ENCODE measurements at regions not wholly inside any gene's neighbourhood (a gene's known extent, or its start where the extent isn't known, plus 50 kb on each side); places are given as distances from the start of the nearest gene placed in this dataset.

- H3K36me3 Mint-ChIP-seq (ENCODE audit: low read depth), result no peaks in the 10 kb centered on the region
- H3K27me3 Mint-ChIP-seq (ENCODE audit: low read depth), result peaks cover 7% of the 10 kb centered on the region
- no peak overlapping the region for H3K27ac Mint-ChIP-seq
- H3K4me3 Mint-ChIP-seq, result no peak overlapping the region
- H3K4me1 Mint-ChIP-seq (ENCODE audit: low read depth), result peaks cover 4% of the 10 kb centered on the region
- no peaks in the 10 kb centered on the region for H3K9me3 Mint-ChIP-seq
These were observed 90.2 kb upstream of the CACUL1 start for GRCh38 chr10:118844731-118845521.

DNA sequence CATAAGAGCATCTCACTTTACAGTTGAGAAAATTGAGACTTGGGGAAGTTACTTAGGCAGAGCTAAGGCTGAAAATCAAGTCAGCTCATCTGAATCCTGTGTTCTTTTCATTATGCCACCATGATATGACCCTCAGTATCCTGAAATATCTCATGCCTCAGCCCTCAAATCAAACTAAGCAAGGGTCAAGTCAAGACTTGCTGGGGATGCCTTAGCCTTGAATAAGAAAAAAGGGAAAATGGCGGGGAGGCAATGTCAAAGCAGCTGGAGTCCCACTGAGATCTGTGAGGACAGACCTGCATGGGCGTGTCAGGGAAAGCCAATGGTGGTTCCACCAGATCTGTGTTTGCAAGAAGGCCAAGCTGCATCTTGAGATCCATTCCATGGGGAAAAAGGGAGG lies 91.0 kb upstream of the CACUL1 start:
- no peaks in the 10 kb centered on the region for H3K9me3 Mint-ChIP-seq
- H3K27ac Mint-ChIP-seq, result no peak overlapping the region
- H3K4me1 Mint-ChIP-seq (ENCODE audit: low read depth), result no peaks in the 10 kb centered on the region
- no peaks in the 10 kb centered on the region for H3K36me3 Mint-ChIP-seq (ENCODE audit: low read depth)
- H3K27me3 Mint-ChIP-seq (ENCODE audit: low read depth), result peaks cover 7% of the 10 kb centered on the region
- H3K4me3 Mint-ChIP-seq, result no peak overlapping the region

DNA sequence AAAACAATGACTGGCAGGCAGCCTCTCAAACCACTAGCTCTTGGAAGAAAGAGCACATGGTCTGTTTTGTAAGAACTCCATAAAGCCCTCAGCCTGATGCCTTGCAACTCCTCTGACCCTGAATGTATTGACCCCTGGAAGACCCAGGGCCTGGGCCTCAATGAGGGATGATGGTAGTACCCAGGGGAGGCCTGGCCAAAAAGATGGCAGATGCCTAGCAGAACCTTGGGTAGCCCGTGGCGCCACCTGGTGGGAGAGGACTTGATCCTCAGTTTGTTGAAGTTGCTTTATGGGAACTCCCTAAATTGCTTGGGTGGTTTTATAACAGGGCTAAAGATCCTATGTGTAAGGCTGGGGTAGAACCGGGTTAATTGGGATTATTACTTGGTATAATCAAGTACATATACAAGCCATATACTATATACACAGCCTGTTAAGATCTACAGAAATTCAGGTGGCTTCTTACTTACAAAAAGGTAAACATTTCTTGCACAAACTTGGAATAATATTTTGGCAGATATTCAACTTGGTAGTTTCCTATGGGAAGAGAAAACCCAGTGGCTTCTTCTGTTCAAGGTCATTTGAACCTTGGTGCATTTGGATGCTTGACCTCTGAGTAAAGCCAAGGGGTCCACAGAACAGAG lies 95.8 kb upstream of the CACUL1 start:
- peaks cover 20% of the 10 kb centered on the region for H3K27me3 Mint-ChIP-seq (ENCODE audit: low read depth)

GRCh38 chr10:118851062-118852035 lies 96.6 kb upstream of the CACUL1 start:
- Mint-ChIP-seq H3K27ac (no peak overlapping the region), H3K36me3 (ENCODE audit: low read depth) (no peaks in the 10 kb centered on the region), H3K4me3 (no peak overlapping the region), H3K4me1 (ENCODE audit: low read depth) (no peaks in the 10 kb centered on the region), H3K9me3 (no peaks in the 10 kb centered on the region), H3K27me3 (ENCODE audit: low read depth) (peaks cover 20% of the 10 kb centered on the region)

More for the DNA sequence above, 95.8 kb upstream of the CACUL1 start:
- Mint-ChIP-seq H3K27ac (no peak overlapping the region), H3K36me3 (ENCODE audit: low read depth) (no peaks in the 10 kb centered on the region), H3K4me3 (no peak overlapping the region), H3K4me1 (ENCODE audit: low read depth) (no peaks in the 10 kb centered on the region), H3K9me3 (no peaks in the 10 kb centered on the region)

DNA sequence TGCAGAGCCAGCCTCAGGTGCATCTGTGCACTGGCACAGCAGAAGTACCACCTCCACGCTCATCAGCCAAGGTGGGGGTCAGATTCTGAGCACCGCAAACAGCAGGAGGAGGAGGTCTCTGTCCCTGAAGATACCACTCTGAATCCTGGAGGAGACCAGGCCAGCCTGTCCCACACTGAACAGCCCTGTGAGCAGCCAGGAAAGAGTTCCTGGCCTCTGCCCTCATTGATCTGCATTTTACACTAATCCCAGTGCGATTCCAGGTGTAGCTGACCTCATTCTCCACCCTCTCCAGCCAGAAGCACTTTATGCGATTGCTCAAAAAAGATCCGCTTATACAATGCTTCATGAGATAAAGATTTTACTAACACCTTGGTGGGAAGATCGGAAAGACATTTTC lies 99.1 kb upstream of the CACUL1 start:
- H3K4me3 Mint-ChIP-seq, result no peak overlapping the region
- peaks cover 16% of the 10 kb centered on the region for H3K27me3 Mint-ChIP-seq (ENCODE audit: low read depth)
- no peak overlapping the region for H3K27ac Mint-ChIP-seq
- H3K9me3 Mint-ChIP-seq, result peaks cover 3% of the 10 kb centered on the region
- H3K4me1 Mint-ChIP-seq (ENCODE audit: low read depth), result no peaks in the 10 kb centered on the region
- no peaks in the 10 kb centered on the region for H3K36me3 Mint-ChIP-seq (ENCODE audit: low read depth)

DNA sequence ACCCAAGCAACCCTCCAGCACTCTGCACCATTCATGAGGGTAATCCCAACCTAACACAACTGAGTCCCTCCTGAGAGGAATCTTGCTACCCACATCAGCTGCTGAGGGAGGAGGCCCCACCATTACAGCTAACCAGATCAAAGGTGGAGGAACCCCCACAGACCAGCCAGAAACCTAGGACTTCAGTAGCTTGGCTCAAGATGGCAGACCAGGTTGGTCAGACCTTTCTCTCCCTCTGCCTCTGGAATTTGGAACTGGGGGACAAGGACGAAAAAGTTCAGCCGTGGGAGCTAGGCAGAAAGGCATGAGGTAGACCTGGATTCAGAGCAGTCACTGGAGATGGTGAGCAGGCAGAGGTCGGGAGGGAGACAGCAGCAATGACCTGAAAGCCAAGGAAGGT lies 101.3 kb upstream of the CACUL1 start:
- Mint-ChIP-seq H3K4me1 (ENCODE audit: low read depth) (no peaks in the 10 kb centered on the region), H3K4me3 (no peak overlapping the region), H3K36me3 (ENCODE audit: low read depth) (no peaks in the 10 kb centered on the region), H3K27ac (no peak overlapping the region), H3K27me3 (ENCODE audit: low read depth) (peaks cover 16% of the 10 kb centered on the region), H3K9me3 (peaks cover 6% of the 10 kb centered on the region)

- Mint-ChIP-seq H3K36me3 (ENCODE audit: low read depth) (no peaks in the 10 kb centered on the region), H3K27ac (no peak overlapping the region), H3K9me3 (no peaks in the 10 kb centered on the region), H3K27me3 (ENCODE audit: low read depth) (peaks cover 3% of the 10 kb centered on the region), H3K4me3 (no peak overlapping the region), H3K4me1 (ENCODE audit: low read depth) (no peaks in the 10 kb centered on the region)
These were observed 111.4 kb upstream of the CACUL1 start for GRCh38 chr10:118865998-118866693.

DNA sequence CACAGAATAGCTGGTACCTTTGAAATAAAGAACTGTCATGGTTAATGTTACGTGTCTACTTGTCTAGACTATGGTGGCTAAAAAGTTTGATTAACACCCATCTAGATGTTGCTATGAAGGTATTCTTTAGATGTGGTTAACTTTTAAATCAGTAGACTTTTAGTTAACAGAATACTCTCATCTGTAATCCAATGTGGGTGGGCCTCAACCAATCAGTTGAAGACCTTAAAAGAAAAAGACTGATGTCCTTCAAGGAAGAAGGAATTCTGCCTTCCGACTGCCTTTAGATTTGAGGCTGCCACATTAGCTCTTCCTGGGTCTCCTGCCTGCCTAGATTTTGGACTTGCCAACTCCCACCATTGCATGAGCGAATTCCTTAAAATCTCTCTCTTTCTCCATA lies 113.0 kb upstream of the CACUL1 start:
- Mint-ChIP-seq H3K36me3 (ENCODE audit: low read depth) (no peaks in the 10 kb centered on the region), H3K4me3 (no peak overlapping the region), H3K27me3 (ENCODE audit: low read depth) (peaks cover 3% of the 10 kb centered on the region), H3K9me3 (no peaks in the 10 kb centered on the region), H3K4me1 (ENCODE audit: low read depth) (no peaks in the 10 kb centered on the region), H3K27ac (no peak overlapping the region)

DNA sequence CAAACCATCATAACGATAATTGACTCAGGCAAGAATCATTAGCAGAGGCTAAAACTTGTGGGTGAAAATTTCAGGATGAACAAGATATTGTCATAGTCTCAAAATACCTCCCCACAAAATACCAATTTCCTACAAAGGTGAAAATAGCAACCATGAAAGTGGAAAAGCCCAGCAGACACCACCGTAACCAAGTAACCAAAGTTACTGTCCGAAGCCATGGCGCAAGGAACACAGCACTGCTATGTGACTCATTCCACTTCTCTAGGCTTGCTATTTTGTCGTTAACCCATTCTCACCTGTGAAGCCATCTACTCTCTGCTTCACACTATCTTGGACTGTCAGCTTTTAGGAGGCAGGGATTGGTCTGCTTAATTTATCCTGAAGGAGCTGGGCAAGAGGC lies 113.8 kb upstream of the CACUL1 start:
- H3K9me3 Mint-ChIP-seq, result no peaks in the 10 kb centered on the region
- H3K4me3 Mint-ChIP-seq, result no peak overlapping the region

DNA sequence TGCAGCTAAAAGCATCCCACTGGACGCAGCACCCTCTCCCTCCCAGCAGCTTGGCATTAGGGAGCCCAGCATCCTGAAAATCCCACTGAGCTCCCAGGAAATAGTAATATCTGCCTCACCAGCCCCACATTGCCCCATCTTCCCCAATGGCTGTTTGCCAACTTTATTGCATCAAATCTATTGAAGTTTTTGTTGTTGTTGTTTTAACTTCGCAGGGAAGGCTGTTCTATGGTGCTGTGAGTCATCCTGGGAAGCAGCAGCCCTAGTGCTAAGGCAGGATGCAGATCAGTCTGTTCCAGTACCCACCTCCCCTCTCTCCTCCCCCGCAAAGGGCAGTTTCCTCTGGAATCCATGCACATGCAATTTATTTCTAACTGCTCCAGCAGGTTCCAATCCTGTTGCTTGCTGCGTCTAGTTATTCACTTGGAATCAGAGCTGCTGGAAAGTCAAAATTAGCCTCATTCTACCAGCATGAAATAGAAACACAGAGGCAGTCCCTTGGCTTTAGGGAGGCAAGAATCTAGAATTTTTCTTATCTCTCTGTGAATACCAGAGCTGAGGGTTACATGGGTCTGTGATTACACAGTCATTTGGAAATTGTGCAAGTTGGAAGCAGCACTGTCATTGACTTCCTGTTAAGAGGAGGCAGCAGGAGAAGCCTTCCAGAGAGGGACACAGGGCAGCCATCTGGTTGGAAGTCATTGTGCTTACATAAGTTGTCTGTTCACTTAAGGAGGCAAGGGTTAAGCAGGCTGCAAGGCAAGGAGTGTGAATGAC lies 115.9 kb upstream of the CACUL1 start:
- Mint-ChIP-seq H3K27me3 (ENCODE audit: low read depth) (peaks cover 10% of the 10 kb centered on the region), H3K9me3 (no peaks in the 10 kb centered on the region)

More for the DNA sequence above, 113.8 kb upstream of the CACUL1 start:
- no peak overlapping the region for H3K27ac Mint-ChIP-seq
- no peaks in the 10 kb centered on the region for H3K4me1 Mint-ChIP-seq (ENCODE audit: low read depth)
- no peaks in the 10 kb centered on the region for H3K36me3 Mint-ChIP-seq (ENCODE audit: low read depth)
- peaks cover 3% of the 10 kb centered on the region for H3K27me3 Mint-ChIP-seq (ENCODE audit: low read depth)

DNA sequence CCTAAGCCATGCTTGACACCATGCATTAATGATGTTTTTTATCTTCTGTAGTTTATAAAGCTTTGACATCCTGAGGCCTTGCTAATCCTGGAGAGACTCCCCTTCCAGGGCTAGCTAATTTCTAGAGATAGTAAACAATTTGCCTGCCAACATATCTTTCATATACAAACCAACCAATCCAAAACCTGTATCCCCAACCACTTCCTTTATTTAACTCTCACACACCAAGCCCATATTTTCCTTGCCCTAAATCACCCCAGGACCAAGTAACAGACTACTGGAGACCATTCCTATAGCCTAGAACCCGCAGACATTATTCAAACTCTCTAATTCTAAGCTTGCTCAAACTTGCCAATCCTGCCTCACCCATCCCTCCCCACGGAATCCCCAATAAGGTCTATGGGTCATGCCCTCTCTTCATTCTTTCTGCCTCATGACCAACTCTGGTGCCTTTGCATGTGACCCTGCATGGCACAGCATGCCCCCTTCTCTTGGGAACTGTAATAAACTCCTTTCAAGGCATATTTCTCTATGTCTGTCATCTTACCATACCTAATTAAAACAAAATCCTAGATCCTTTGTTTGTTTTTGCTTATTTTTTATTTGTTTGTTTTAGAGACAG lies 116.6 kb upstream of the CACUL1 start:
- Mint-ChIP-seq H3K4me3 (no peak overlapping the region), H3K27me3 (ENCODE audit: low read depth) (peaks cover 17% of the 10 kb centered on the region), H3K27ac (no peak overlapping the region), H3K36me3 (ENCODE audit: low read depth) (no peaks in the 10 kb centered on the region), H3K9me3 (no peaks in the 10 kb centered on the region), H3K4me1 (ENCODE audit: low read depth) (no peaks in the 10 kb centered on the region)

More for the DNA sequence above, 115.9 kb upstream of the CACUL1 start:
- no peak overlapping the region for H3K4me3 Mint-ChIP-seq
- H3K4me1 Mint-ChIP-seq (ENCODE audit: low read depth), result no peaks in the 10 kb centered on the region
- H3K36me3 Mint-ChIP-seq (ENCODE audit: low read depth), result no peaks in the 10 kb centered on the region
- H3K27ac Mint-ChIP-seq, result no peak overlapping the region

- Mint-ChIP-seq H3K36me3 (ENCODE audit: low read depth) (no peaks in the 10 kb centered on the region), H3K9me3 (no peaks in the 10 kb centered on the region), H3K4me3 (no peak overlapping the region), H3K27me3 (ENCODE audit: low read depth) (peaks cover 21% of the 10 kb centered on the region), H3K4me1 (ENCODE audit: low read depth) (no peaks in the 10 kb centered on the region), H3K27ac (no peak overlapping the region)
These were observed 118.4 kb upstream of the CACUL1 start for GRCh38 chr10:118873091-118873737.

DNA sequence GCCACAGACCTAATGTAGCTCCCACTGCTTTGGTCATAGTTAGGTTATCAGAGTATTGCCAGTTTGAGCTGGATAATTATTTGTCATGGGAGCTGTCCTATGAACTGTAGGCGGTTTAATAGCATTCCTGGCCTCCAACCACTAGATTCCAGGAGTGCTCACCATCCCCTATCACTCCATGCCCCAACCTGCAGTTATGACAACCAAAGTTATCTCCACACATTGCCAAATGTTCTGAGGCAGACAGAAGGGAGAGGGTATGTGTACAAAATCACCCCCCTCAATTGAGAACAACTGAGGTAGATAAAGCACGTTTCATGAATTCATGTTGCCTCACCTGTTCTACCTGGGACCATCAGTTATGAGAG lies 119.0 kb upstream of the CACUL1 start:
- no peak overlapping the region for H3K4me3 Mint-ChIP-seq

More for the DNA sequence above, 119.0 kb upstream of the CACUL1 start:
- no peaks in the 10 kb centered on the region for H3K4me1 Mint-ChIP-seq (ENCODE audit: low read depth)
- H3K9me3 Mint-ChIP-seq, result no peaks in the 10 kb centered on the region
- no peaks in the 10 kb centered on the region for H3K36me3 Mint-ChIP-seq (ENCODE audit: low read depth)
- H3K27me3 Mint-ChIP-seq (ENCODE audit: low read depth), result peaks cover 21% of the 10 kb centered on the region
- H3K27ac Mint-ChIP-seq, result no peak overlapping the region
